Omental fat pad (tissue), 3 donors: ENCODE measurements at regions not wholly inside any gene's neighbourhood (a gene's known extent, or its start where the extent isn't known, plus 50 kb on each side); places are given as distances from the start of the nearest gene placed in this dataset.

ENCODE experiments used
- ATAC-seq: fragments of 150-250 bp; one replicate; pipeline ENCODE4 v1.9.1; 2016; ENCODE audit warnings: mild to moderate bottlenecking, moderate library complexity; ENCODE audit not compliant: low FRiP score
- DNase-seq: peaks from one replicate; pipeline ENCODE4 v3.0.0-alpha.2; 2019; ENCODE audit warnings: low spot score
- TF ChIP-seq, protein P1 (sequence below), 3 donors: fragments of 450-650 bp; IDR thresholded peaks; one replicate each; pipeline ENCODE4 v1.5.1; 2016 to 2017; ENCODE audit warnings: antibody characterized with exemption in 3 of 3, mild to moderate bottlenecking in 3 of 3, moderate library complexity in 2 of 3

- DNase-seq (no peak), ATAC-seq (no peak)
- TF ChIP-seq, protein P1, sequence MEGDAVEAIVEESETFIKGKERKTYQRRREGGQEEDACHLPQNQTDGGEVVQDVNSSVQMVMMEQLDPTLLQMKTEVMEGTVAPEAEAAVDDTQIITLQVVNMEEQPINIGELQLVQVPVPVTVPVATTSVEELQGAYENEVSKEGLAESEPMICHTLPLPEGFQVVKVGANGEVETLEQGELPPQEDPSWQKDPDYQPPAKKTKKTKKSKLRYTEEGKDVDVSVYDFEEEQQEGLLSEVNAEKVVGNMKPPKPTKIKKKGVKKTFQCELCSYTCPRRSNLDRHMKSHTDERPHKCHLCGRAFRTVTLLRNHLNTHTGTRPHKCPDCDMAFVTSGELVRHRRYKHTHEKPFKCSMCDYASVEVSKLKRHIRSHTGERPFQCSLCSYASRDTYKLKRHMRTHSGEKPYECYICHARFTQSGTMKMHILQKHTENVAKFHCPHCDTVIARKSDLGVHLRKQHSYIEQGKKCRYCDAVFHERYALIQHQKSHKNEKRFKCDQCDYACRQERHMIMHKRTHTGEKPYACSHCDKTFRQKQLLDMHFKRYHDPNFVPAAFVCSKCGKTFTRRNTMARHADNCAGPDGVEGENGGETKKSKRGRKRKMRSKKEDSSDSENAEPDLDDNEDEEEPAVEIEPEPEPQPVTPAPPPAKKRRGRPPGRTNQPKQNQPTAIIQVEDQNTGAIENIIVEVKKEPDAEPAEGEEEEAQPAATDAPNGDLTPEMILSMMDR (IDR thresholded peaks at IDR 0.05) = no peak
Measured at GRCh38 chr2:139034064-139034463, 253.9 kb upstream of the NXPH2 start.

DNA sequence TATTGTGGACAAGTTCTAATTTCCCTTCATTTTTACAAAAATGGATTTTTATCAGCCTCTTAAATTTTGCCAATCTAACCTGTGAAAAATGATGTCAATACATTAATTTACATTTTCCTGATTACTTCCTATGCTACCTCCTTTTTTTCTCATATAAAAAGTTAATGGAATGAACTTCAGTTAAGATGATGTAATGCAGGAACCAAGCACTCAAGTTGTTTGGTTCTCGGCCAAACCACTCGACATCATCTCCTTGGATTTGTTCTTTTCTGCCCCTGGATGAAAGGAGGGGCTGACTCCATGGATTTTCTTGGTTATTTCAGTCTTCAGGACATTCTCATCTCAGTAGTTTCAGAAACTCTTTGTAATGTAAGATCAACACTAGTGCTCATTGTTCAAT lies 253.1 kb upstream of the NXPH2 start:
- DNase-seq (no peak), ATAC-seq (no peak)
- TF ChIP-seq, protein P1 (IDR thresholded peaks at IDR 0.05) = no peak

- no peak for DNase-seq
- TF ChIP-seq, protein P1 (IDR thresholded peaks at IDR 0.05) = no peak
- no peak for ATAC-seq
Measured at GRCh38 chr2:139031722-139032121, 251.5 kb upstream of the NXPH2 start.

DNA sequence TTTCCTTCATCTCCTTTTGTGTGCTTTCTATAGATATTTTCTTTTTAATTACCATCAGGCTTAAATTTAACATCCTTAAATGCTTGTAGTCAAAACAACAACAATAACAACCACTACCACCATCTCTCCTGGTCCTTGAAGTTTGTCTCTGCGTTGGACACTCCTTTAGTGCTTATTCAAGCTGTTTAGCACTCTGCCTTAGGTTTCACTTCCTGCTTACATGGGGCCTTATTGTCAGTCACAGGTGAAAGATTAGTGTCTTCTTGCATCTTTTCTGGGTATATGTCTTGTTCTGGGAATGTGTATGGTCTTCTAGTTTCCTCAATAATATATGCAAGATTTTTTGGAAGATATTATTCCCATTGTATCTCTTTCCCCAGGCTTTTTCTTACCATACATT lies 240.1 kb upstream of the NXPH2 start:
- TF ChIP-seq, protein P1 (IDR thresholded peaks at IDR 0.05) = no peak
- no peak for DNase-seq
- no peak for ATAC-seq

GRCh38 chr2:139018252-139018651 lies 238.1 kb upstream of the NXPH2 start:
- TF ChIP-seq, protein P1 (IDR thresholded peaks at IDR 0.05) = no peak
- no peak for ATAC-seq
- no peak for DNase-seq

- TF ChIP-seq, protein P1 (IDR thresholded peaks at IDR 0.05) = no peak
- ATAC-seq (no peak), DNase-seq (no peak)
Measured at GRCh38 chr2:139007130-139007529, 226.9 kb upstream of the NXPH2 start.

DNA sequence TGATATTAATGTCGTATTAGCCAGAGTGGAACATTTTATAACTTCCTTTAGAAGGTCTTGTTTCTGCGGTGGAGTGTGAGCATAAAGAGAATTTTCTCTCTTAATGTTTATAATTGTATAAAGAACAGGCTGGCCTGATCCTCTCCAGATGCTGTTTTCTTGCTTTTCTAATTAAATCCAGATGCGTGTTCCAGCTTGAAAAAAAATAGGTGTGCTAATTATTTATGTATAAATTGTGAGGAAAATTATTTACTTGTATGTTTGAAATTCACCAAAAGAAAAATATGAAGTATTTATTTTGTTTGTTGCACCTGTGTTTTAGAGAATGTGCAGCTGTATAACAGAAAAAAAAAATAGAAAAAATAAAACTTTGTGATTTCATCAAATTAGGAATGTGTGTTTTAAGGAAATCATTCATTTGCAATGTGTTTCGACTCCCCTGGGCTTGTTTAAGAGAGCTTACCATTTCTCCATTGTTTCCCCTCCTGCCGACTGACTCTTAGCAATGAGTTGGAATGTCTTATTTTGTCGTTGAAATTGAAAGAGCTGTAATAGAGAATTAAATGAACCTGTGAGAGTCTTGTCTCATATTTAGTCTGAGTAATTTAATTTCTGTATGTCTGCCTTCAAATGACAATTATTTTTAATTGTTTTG lies 220.1 kb upstream of the NXPH2 start:
- ATAC-seq (no peak), DNase-seq (no peak)
- TF ChIP-seq, protein P1 (IDR thresholded peaks at IDR 0.05) = no peak
